GM13976 (cell line): ENCODE measurements at regions not wholly inside any gene's neighbourhood (a gene's known extent, or its start where the extent isn't known, plus 50 kb on each side); places are given as distances from the start of the nearest gene placed in this dataset.
"Not testable (repeated sequence)": the region's sequence is repeated elsewhere in the genome, so short reads cannot be mapped to it uniquely, and the experiment has no call there.

Source experiments
- DNase-seq: peaks from one replicate; pipeline ENCODE4 v3.0.0; 2012; ENCODE audit warnings: low spot score
- in situ Hi-C: fragments of 300-500 bp; cut with MboI; formaldehyde crosslinking; loops from one replicate; pipeline ENCODE4 v1.12.0; 2022; ENCODE audit warnings: low sequenced_read_pairs, mixed read lengths, inconsistent platforms; ENCODE audit not compliant: unreplicated experiment
- TF ChIP-seq, protein P1 (sequence below): IDR thresholded peaks from 2 replicates; pipeline ENCODE4 v1.5.1; 2012; ENCODE audit warnings: borderline replicate concordance, mild to moderate bottlenecking; ENCODE audit not compliant: insufficient read depth; ENCODE audit errors: extremely low read depth, missing control alignments, control extremely low read depth

DNA sequence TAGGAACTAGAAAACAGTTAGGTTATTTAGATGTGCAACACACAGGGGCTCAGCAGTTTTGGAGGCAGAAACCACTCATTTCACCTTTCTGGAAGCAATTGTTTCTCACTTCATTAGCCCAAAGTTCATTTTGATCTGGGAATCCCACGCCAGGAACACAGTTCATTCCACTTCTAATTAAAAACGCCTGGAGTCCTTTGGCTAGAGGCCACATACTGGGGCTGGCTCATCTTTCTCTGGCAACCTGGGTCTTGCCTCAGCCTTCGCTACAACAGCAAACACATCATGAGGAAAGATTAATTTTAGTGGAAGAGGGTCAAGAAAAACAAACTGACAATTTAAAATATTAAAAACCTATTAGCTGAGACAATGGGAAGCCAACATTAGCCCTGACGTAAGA, 69.7 kb downstream of the RFPL4B start:
- no peak for DNase-seq
- in situ Hi-C loops = no loop called here
- TF ChIP-seq, protein P1, sequence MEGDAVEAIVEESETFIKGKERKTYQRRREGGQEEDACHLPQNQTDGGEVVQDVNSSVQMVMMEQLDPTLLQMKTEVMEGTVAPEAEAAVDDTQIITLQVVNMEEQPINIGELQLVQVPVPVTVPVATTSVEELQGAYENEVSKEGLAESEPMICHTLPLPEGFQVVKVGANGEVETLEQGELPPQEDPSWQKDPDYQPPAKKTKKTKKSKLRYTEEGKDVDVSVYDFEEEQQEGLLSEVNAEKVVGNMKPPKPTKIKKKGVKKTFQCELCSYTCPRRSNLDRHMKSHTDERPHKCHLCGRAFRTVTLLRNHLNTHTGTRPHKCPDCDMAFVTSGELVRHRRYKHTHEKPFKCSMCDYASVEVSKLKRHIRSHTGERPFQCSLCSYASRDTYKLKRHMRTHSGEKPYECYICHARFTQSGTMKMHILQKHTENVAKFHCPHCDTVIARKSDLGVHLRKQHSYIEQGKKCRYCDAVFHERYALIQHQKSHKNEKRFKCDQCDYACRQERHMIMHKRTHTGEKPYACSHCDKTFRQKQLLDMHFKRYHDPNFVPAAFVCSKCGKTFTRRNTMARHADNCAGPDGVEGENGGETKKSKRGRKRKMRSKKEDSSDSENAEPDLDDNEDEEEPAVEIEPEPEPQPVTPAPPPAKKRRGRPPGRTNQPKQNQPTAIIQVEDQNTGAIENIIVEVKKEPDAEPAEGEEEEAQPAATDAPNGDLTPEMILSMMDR = no peak

DNA sequence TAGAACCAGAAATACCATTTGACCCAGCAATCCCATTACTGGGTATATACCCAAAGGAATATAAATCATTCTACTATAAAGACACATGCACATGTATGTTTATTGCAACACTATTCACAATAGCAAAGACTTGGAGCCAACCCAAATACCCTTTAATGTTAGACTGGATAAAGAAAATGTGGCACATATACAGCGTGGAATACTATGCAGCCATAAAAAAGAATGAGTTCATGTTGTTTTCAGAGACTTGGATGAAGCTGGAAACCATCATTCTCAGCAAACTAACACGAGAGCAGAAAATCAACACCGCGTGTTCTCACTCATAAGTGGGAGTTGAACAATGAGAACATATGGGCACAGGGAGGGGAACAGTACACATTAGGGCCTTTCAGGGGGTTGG, 79.9 kb downstream of the RFPL4B start:
- in situ Hi-C loops = not testable (repeated sequence)

DNA sequence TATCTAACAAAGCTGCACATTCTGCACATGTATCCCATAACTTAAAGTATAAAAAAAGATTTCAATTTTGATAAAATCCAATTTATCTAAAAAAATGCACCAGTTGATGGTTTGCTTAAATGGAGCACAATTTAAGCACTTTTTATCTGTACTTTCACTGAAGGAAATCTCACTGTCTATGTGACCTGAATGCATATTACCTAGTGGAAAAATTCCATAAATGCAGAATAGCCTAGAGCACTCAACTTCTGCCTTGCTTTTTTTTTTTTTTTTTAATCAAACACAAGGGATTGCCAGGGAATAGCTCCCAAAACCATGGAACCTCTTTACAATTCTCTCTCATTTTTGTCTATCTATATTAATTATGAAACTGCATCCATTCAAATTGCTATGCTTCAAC, 80.4 kb downstream of the RFPL4B start:
- in situ Hi-C loops = no loop called here
- DNase-seq = no peak
- TF ChIP-seq, protein P1 = no peak

More for the DNA sequence above, 79.9 kb downstream of the RFPL4B start:
- DNase-seq = not testable (repeated sequence)

DNA sequence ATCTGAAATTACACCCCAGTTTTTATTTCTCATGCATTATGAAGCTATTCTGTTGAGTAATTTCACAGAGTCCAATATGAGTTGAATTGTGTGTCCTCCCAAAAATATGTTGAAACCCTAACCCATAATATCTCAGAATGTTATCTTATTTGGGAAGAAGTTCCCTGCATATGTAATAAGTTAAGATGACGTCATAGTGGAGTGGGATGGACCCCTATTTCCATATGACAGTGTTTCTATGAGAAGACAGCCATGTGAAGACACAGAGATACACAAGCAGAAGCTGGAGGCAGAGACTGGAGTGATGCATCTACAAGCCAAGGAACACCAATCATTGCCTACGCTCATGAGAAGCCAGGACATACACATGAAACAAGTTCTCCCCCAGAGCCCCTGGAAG, 81.3 kb downstream of the RFPL4B start:
- TF ChIP-seq, protein P1 = no peak
- DNase-seq = no peak
- in situ Hi-C loops = no loop called here

DNA sequence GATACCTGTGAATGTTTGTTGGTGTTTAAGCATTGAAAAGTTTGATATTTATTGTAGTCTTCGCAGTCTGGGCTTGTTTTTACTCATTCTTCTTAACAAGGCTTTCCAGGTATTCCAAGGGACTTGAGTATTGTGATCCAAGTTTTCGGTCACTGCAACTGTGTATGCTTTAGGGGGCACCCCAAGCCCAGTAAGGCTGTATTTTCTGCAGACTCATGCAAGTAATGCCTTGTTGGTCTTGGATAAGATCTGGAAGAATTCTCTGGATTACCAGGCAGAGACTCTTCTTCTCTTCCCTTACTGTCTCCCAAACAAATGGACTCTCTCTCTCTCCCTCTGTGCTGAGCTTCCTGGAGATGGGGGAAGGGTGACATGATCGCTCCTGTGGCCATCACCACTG, 82.1 kb downstream of the RFPL4B start:
- no peak for DNase-seq
- in situ Hi-C loops = no loop called here
- TF ChIP-seq, protein P1 = no peak

DNA sequence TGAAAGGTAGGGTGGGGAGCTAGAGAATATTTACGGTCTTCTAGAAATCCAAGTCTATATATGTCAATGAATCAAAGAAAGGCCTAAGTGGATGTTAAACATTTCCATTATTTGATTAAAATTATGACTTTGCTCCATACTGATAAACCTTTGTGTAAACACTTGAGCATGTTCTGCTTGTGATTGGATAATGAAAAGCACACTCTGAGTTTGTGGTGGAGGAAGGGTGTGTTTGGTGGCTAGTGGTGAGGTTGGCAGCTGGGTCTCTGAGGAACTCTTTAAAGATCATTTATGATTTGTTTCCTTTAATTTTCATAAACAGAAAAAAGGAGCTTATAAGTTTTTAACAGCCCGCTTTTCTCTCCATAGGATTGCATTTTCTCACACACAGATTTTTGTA, 84.7 kb downstream of the RFPL4B start:
- in situ Hi-C loops = no loop called here
- DNase-seq = no peak
- TF ChIP-seq, protein P1 = no peak

DNA sequence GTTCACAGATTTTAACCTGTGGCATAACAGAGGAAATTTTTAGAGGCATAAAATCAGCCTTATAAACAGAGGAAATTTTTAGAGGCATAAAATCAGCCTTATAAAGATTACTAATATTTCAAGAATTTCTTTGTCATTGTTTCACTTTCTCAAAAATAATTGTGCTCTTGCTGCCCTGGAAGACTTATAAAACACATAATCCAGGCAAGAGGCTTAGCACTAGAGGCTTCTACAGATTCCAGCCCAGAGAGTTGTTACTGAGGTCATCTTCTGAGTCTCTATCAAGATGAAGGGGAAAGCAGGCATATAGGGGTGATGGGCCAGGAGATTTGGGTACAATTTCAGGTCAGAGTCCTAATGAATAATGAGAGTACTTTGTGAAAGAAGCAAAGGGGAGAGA, 85.7 kb downstream of the RFPL4B start:
- TF ChIP-seq, protein P1 = no peak

More for the DNA sequence above, 85.7 kb downstream of the RFPL4B start:
- no peak for DNase-seq
- in situ Hi-C loops = no loop called here
